BJ (cell line): ENCODE measurements at regions not wholly inside any gene's neighbourhood (a gene's known extent, or its start where the extent isn't known, plus 50 kb on each side); places are given as distances from the start of the nearest gene placed in this dataset.

Experiments
- CTCF ChIA-PET: fragments of 350-600 bp; formaldehyde crosslinking; extraction: SDS; loops from one replicate; lab custom pipeline; 2021; ENCODE audit warnings: antibody characterized with exemption, inconsistent platforms; lab: Yijun Ruan, JAX
- POLR2A ChIA-PET: fragments of 300-600 bp; sonication (Branson Sonifier 250); formaldehyde crosslinking; extraction: SDS; loops from one replicate; lab custom pipeline; 2021; ENCODE audit warnings: antibody characterized with exemption; lab: Charles Lee
- DNase-seq: peaks from one replicate; pipeline ENCODE4 v3.0.0-alpha.2; 2011; ENCODE audit warnings: low read depth
- H3K27me3 ChIP-seq: 2 replicates; pipeline ENCODE4 v1.6.0; 2011; ENCODE audit warnings: low read length; ENCODE audit not compliant: control insufficient read depth, insufficient read depth
- H3K36me3 ChIP-seq: 2 replicates; pipeline ENCODE4 v1.5.1; 2011; ENCODE audit warnings: low read length; ENCODE audit not compliant: control insufficient read depth, insufficient read depth
- H3K4me3 ChIP-seq: 2 replicates; pipeline ENCODE4 v1.5.1; 2011; ENCODE audit warnings: low read depth, mild to moderate bottlenecking, control low read depth, low read length
- TF ChIP-seq, protein P1 (sequence below): IDR thresholded peaks from 2 replicates; pipeline ENCODE4 v1.5.1; 2011; ENCODE audit warnings: low read depth, mild to moderate bottlenecking, control low read depth, inconsistent platforms, low read length, moderate library complexity; ENCODE audit not compliant: insufficient read depth

DNA sequence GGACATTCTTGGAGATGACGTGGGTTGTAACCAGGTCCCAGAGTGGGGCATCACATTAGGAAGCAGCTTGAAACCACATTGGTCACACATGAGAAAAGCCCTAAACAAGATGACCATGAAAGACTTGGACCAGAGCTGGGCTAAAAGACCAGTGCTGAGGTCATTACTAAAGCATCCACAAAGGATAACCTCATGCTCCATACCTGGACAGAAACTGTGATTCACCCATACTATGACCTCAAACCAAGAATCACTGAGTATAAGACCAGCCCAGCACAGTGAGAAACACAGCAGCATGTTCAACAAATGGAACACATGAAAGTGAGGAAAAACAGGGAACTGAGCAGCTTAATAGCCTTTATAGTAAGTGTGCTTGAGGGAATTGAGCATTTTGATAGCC lies 635.5 kb upstream of the NETO1 start:
- POLR2A ChIA-PET, result no interaction called here

DNA sequence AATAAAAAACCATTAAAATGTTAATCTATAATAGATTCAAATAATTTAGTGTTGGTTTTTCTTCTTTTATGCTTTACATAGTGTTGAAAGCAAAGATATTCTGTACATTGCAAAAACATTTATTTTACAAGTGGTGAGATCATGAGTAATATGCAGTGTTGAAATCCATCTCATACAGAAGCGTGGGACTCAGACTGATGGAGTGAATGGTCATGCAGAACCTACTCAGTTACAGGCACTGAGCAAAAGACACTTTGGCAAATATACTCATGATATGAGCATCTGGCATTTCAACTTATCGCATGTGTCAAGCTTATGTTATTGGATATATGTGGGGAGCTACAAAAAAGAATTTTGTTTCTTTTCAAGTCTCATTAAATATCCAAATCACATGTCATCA lies 620.2 kb upstream of the NETO1 start:
- TF ChIP-seq, protein P1, sequence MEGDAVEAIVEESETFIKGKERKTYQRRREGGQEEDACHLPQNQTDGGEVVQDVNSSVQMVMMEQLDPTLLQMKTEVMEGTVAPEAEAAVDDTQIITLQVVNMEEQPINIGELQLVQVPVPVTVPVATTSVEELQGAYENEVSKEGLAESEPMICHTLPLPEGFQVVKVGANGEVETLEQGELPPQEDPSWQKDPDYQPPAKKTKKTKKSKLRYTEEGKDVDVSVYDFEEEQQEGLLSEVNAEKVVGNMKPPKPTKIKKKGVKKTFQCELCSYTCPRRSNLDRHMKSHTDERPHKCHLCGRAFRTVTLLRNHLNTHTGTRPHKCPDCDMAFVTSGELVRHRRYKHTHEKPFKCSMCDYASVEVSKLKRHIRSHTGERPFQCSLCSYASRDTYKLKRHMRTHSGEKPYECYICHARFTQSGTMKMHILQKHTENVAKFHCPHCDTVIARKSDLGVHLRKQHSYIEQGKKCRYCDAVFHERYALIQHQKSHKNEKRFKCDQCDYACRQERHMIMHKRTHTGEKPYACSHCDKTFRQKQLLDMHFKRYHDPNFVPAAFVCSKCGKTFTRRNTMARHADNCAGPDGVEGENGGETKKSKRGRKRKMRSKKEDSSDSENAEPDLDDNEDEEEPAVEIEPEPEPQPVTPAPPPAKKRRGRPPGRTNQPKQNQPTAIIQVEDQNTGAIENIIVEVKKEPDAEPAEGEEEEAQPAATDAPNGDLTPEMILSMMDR, result no peak
- CTCF ChIA-PET, result no interaction called here
- POLR2A ChIA-PET, result no interaction called here
- no peaks in the 10 kb centered on the region for H3K36me3 ChIP-seq
- no peak overlapping the region for H3K4me3 ChIP-seq
- no peaks in the 10 kb centered on the region for H3K27me3 ChIP-seq
- DNase-seq, result no peak

More for the DNA sequence above, 635.5 kb upstream of the NETO1 start:
- H3K27me3 ChIP-seq, result no peaks in the 10 kb centered on the region
- CTCF ChIA-PET, result interaction anchor here (1.3 kb wide), 1 partner anchor 11 kb away, joined by 3 read pairs; no protein-coding TSS in a partner anchor
- H3K36me3 ChIP-seq, result no peaks in the 10 kb centered on the region
- DNase-seq, result no peak
- TF ChIP-seq, protein P1, result no peak
- no peak overlapping the region for H3K4me3 ChIP-seq

DNA sequence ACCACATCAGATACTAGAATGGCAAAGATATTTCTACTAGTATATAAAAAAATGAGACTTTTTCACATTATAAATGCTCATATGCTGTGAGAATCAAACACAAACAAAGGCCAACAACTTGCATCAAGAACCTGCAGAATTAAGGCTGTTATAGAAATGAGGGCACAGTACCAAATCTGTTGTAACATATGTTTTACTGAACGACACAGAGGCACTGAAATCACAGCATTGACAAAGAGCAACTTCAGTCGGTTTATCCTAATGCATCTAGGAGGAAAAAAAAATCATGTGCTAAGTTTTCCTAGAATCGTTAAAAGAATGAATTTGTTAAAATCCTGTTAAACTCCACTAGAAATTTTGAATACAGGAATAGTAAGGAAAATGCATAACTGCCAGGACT lies 617.4 kb upstream of the NETO1 start:
- ChIA-PET CTCF (no interaction called here), POLR2A (no interaction called here)
- H3K36me3 ChIP-seq, result no peaks in the 10 kb centered on the region
- no peak overlapping the region for H3K4me3 ChIP-seq
- no peak for DNase-seq
- H3K27me3 ChIP-seq, result no peaks in the 10 kb centered on the region
- TF ChIP-seq, protein P1, result no peak

DNA sequence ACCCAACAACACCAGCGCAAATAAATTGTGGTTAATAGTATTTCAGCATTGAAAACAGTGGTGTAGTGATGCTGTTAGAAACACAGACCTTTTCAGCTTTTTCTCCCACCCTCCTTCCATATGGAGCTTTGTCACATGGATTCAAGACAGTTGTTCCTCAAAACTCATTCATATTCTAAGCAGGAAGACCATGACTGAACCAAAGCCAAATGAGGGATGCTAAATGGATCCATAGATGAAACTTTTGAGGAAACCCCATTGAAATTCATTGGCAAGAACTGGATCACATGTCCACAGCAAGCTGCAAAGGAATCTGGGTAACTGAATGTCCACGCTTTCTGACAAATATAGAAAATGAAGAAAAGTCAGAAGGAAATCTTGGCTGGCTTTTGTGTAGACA lies 615.1 kb upstream of the NETO1 start:
- POLR2A ChIA-PET, result no interaction called here

DNA sequence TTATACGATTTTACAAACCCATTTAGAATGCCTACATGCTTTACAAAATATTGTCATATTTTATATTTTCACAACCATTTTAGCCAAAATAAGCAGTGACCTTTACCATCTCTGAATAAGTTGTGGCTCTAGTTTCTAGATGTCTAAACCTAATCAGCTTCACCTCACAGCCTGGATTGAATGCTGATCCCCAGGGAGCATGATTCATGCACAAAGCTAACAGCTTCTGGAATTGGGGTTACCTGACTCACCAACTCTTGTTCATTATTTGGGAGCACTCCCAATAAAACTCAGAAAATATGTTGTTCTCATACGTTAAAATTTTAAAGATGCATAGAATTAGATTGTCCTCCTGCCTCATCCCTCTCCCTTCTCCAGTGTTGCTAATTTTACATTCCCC lies 611.7 kb upstream of the NETO1 start:
- ChIA-PET POLR2A (interaction anchor here (0.6 to 0.7 kb wide), 2 partner anchors 18 to 230 kb away, joined by 3 read pairs; no protein-coding TSS in a partner anchor), CTCF (no interaction called here)
- DNase-seq, result no peak
- TF ChIP-seq, protein P1, result no peak
- no peaks in the 10 kb centered on the region for H3K27me3 ChIP-seq
- H3K36me3 ChIP-seq, result no peaks in the 10 kb centered on the region
- H3K4me3 ChIP-seq, result no peak overlapping the region

More for the DNA sequence above, 615.1 kb upstream of the NETO1 start:
- DNase-seq, result no peak
- Histone ChIP-seq H3K36me3 (no peaks in the 10 kb centered on the region), H3K27me3 (no peaks in the 10 kb centered on the region), H3K4me3 (no peak overlapping the region)
- CTCF ChIA-PET, result interaction anchor here (1.1 kb wide), 1 partner anchor 15 kb away, joined by 4 read pairs; no protein-coding TSS in a partner anchor
- TF ChIP-seq, protein P1, result no peak
